CD14-positive monocyte (primary cell): ENCODE measurements at regions not wholly inside any gene's neighbourhood (a gene's known extent, or its start where the extent isn't known, plus 50 kb on each side); places are given as distances from the start of the nearest gene placed in this dataset.

Source experiments
- DNase-seq, 3 donors: peaks; one replicate each; pipeline ENCODE4 v3.0.0-alpha.2; 2011 to 2022
- H2AFZ ChIP-seq: 2 replicates; pipeline ENCODE4 v1.6.0; 2012; ENCODE audit warnings: mild to moderate bottlenecking, low read depth, low read length, inconsistent platforms; ENCODE audit not compliant: insufficient read depth, poor library complexity, severe bottlenecking
- H3K27ac ChIP-seq, 2 donors: 1 replicate in 1 of 2; 2 replicates in 1 of 2; pipeline ENCODE4 v1.5.1; 2012 to 2013; ENCODE audit warnings: low read length in 2 of 2, control low read depth in 1 of 2, inconsistent platforms in 1 of 2, low read depth in 1 of 2, mild to moderate bottlenecking in 1 of 2
- H3K27me3 ChIP-seq, 2 donors: one replicate each; pipeline versions ENCODE4 v1.6.0 to v1.6.1; 2011 to 2013; ENCODE audit warnings: low read length in 2 of 2; ENCODE audit not compliant: control insufficient read depth in 2 of 2, insufficient read depth in 2 of 2
- H3K36me3 ChIP-seq, 2 donors: replicated peaks in 1 of 2; 1 replicate in 1 of 2; 2 replicates in 1 of 2; pipeline versions ENCODE4 v1.5.1 to v1.6.1; 2012 to 2013; ENCODE audit warnings: low read length in 2 of 2, control low read depth in 1 of 2, inconsistent platforms in 1 of 2, mild to moderate bottlenecking in 1 of 2; ENCODE audit not compliant: insufficient read depth in 2 of 2, control insufficient read depth in 1 of 2
- H3K4me1 ChIP-seq, 2 donors: 1 replicate in 1 of 2; 2 replicates in 1 of 2; pipeline versions ENCODE4 v1.5.1 to v1.6.1; 2012 to 2013; ENCODE audit warnings: low read length in 2 of 2, control low read depth in 1 of 2, inconsistent platforms in 1 of 2, mild to moderate bottlenecking in 1 of 2, moderate library complexity in 1 of 2; ENCODE audit not compliant: insufficient read depth in 2 of 2, control insufficient read depth in 1 of 2
- H3K4me2 ChIP-seq: replicated peaks from 2 replicates; pipeline ENCODE3; 2012; ENCODE audit warnings: low read length, moderate library complexity, mild to moderate bottlenecking; ENCODE audit not compliant: poor library complexity, severe bottlenecking; ENCODE audit errors: extremely low read depth
- H3K4me3 ChIP-seq, 3 experiments: fragments of 200-600 bp in 1 of 3; sonication (generic) in 1 of 3; replicated peaks in 1 of 3; 1 replicate in 2 of 3; 2 replicates in 1 of 3; pipeline ENCODE4 v1.5.1; 2011 to 2013; ENCODE audit warnings: low read length in 3 of 3, mild to moderate bottlenecking in 3 of 3, control low read depth in 2 of 3, low read depth in 2 of 3, inconsistent platforms in 1 of 3, moderate library complexity in 1 of 3
- H3K79me2 ChIP-seq: 2 replicates; pipeline ENCODE4 v1.6.0; 2012; ENCODE audit warnings: mild to moderate bottlenecking, control low read depth, inconsistent platforms, low read length, moderate library complexity; ENCODE audit not compliant: insufficient read depth
- H3K9ac ChIP-seq: 2 replicates; pipeline ENCODE4 v1.6.0; 2017; ENCODE audit warnings: low read length, mild to moderate bottlenecking; ENCODE audit not compliant: insufficient read depth, poor library complexity, severe bottlenecking
- H3K9me3 ChIP-seq, 2 donors: replicated peaks in 1 of 2; 1 replicate in 1 of 2; 2 replicates in 1 of 2; pipeline versions ENCODE4 v1.5.1 to v1.6.1; 2012 to 2013; ENCODE audit warnings: low read length in 2 of 2, control low read depth in 1 of 2; ENCODE audit not compliant: control insufficient read depth in 1 of 2, insufficient read depth in 1 of 2
- H4K20me1 ChIP-seq: 2 replicates; pipeline ENCODE4 v1.6.0; 2012; ENCODE audit warnings: mild to moderate bottlenecking, low read length, control low read depth, moderate library complexity; ENCODE audit not compliant: insufficient read depth
- H3K27ac Mint-ChIP-seq, 7 donors: one replicate each; pipeline ENCODE4 v1.8.0; 2020; ENCODE audit warnings: mild to moderate bottlenecking in 7 of 7, mixed read lengths in 7 of 7, moderate library complexity in 6 of 7, inconsistent platforms in 2 of 7
- H3K27me3 Mint-ChIP-seq, 3 donors: one replicate each; pipeline ENCODE4 v1.8.0; 2021 to 2022; ENCODE audit warnings: low read depth in 3 of 3, mild to moderate bottlenecking in 3 of 3, mixed read lengths in 3 of 3, moderate library complexity in 3 of 3, inconsistent platforms in 1 of 3
- H3K36me3 Mint-ChIP-seq, 2 donors: one replicate each; pipeline ENCODE4 v1.8.0; 2020; ENCODE audit warnings: mixed read lengths in 2 of 2, inconsistent platforms in 1 of 2, mild to moderate bottlenecking in 1 of 2
- H3K4me1 Mint-ChIP-seq: one replicate; pipeline ENCODE4 v1.8.0; 2020; ENCODE audit warnings: mild to moderate bottlenecking, mixed read lengths
- H3K4me3 Mint-ChIP-seq, 2 donors: one replicate each; pipeline ENCODE4 v1.8.0; 2020; ENCODE audit warnings: mild to moderate bottlenecking in 2 of 2, mixed read lengths in 2 of 2, moderate library complexity in 1 of 2
- H3K9me3 Mint-ChIP-seq, 7 donors: one replicate each; pipeline ENCODE4 v1.8.0; 2020 to 2022; ENCODE audit warnings: mixed read lengths in 7 of 7, mild to moderate bottlenecking in 6 of 7, moderate library complexity in 6 of 7, inconsistent platforms in 2 of 7
- WGBS: methylation state at CpG from one replicate; pipeline ENCODE4 v1.1.5; 2013; ENCODE audit warnings: missing lambda C conversion rate; ENCODE audit not compliant: insufficient coverage; 5-methylcytosine and 5-hydroxymethylcytosine counted together
- intact Hi-C, 2 donors: fragments of 100-400 bp; cut with micrococcal nuclease; formaldehyde crosslinking; loops; one replicate each; pipeline versions ENCODE4 v1.15.0 to v1.15.1; 2023
- TF ChIP-seq, protein P1 (sequence below): fragments of 200-600 bp; IDR thresholded peaks from one replicate; pipeline ENCODE4 v1.8.0; 2022; ENCODE audit warnings: antibody characterized with exemption, mild to moderate bottlenecking

DNA sequence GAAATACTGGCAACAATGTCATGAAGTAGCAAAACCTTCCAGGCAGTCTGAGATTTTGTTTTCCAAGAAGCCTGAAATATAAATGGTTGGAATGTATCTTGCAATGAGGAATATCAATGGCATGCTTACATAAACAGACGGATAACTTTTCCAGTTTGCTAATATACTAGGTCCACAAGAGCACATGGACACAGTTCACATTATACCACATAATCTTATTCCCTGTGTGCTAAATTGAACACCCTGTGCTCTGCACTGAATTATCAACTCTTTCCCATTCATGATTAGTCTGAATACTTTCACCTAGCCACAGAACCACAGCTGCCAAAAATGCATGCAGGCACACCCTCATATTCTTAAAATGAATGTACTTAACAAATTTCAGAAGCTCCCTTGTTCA lies 274.3 kb downstream of the COL12A1 start:
- no peak for DNase-seq
- Histone ChIP-seq H3K9me3 (no peaks in the 10 kb centered on the region), H3K79me2 (no peaks in the 10 kb centered on the region), H3K4me1 (no peaks in the 10 kb centered on the region), H3K4me3 (no peak overlapping the region), H3K4me2 (no peak overlapping the region), H2AFZ (no peak overlapping the region), H3K27ac (no peak overlapping the region), H4K20me1 (no peaks in the 10 kb centered on the region), H3K27me3 (no peaks in the 10 kb centered on the region), H3K9ac (no peak overlapping the region), H3K36me3 (no peaks in the 10 kb centered on the region)
- Mint-ChIP-seq H3K4me3 (no peak overlapping the region), H3K9me3 (peaks cover 0 to 2% (median 0%) of the 10 kb centered on the region in 7 donors), H3K4me1 (peaks cover 1% of the 10 kb centered on the region), H3K27me3 (peaks cover 0 to 2% (median 0%) of the 10 kb centered on the region in 3 donors), H3K36me3 (no peaks in the 10 kb centered on the region), H3K27ac (no peak overlapping the region)
- intact Hi-C loops, result no loop called here
- WGBS, result 100% methylated on average over 1 of the region's 1 CpG
- TF ChIP-seq, protein P1, sequence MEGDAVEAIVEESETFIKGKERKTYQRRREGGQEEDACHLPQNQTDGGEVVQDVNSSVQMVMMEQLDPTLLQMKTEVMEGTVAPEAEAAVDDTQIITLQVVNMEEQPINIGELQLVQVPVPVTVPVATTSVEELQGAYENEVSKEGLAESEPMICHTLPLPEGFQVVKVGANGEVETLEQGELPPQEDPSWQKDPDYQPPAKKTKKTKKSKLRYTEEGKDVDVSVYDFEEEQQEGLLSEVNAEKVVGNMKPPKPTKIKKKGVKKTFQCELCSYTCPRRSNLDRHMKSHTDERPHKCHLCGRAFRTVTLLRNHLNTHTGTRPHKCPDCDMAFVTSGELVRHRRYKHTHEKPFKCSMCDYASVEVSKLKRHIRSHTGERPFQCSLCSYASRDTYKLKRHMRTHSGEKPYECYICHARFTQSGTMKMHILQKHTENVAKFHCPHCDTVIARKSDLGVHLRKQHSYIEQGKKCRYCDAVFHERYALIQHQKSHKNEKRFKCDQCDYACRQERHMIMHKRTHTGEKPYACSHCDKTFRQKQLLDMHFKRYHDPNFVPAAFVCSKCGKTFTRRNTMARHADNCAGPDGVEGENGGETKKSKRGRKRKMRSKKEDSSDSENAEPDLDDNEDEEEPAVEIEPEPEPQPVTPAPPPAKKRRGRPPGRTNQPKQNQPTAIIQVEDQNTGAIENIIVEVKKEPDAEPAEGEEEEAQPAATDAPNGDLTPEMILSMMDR, result no peak

DNA sequence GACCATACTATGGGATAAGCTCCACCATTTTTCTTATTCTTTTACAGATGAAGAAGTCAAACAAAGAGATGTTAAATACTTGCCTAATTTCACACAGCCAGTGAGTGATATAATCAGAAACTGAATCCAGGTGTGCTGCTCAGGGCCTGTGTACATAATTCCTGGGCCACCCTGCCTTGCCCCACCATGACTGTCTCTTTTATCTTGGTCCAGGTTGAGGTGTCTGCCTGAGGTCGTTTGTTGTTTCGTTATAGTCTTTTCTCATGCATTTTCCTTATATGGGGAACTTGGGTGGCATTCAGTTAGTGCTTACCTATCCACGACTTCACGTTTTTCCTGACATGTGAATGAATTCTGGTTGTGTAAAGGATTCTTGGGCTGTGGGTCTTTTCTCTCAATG lies 277.6 kb downstream of the COL12A1 start:
- Histone ChIP-seq H3K4me1 (peaks cover 6 to 8% of the 10 kb centered on the region in 2 donors), H3K4me2 (no peak overlapping the region), H3K4me3 (no peak overlapping the region), H3K9ac (no peak overlapping the region), H3K36me3 (no peaks in the 10 kb centered on the region), H2AFZ (no peak overlapping the region), H3K27me3 (no peaks in the 10 kb centered on the region), H3K79me2 (no peaks in the 10 kb centered on the region), H4K20me1 (no peaks in the 10 kb centered on the region), H3K27ac (no peak overlapping the region), H3K9me3 (no peaks in the 10 kb centered on the region)
- H3K36me3 Mint-ChIP-seq, result no peaks in the 10 kb centered on the region
- WGBS, result 85% methylated on average over 2 of the region's 4 CpGs
- H3K4me3 Mint-ChIP-seq, result no peak overlapping the region
- H3K27ac Mint-ChIP-seq, result no peak overlapping the region
- no peak for DNase-seq
- intact Hi-C loops, result no loop called here
- peaks cover 8% of the 10 kb centered on the region for H3K4me1 Mint-ChIP-seq
- peaks cover 0 to 2% (median 0%) of the 10 kb centered on the region in 3 donors for H3K27me3 Mint-ChIP-seq
- TF ChIP-seq, protein P1, result no peak
- peaks cover 0 to 2% (median 0%) of the 10 kb centered on the region in 7 donors for H3K9me3 Mint-ChIP-seq
